Kasumi-1 (cell line): ENCODE measurements at regions not wholly inside any gene's neighbourhood (a gene's known extent, or its start where the extent isn't known, plus 50 kb on each side); places are given as distances from the start of the nearest gene placed in this dataset.
A peak's percentile ranks its signal among the peaks of the same experiment; 100 is the strongest.

Experiments used
- DNase-seq, 2 experiments: peaks; one replicate each; lab custom pipeline; 2025; lab: John Stamatoyannopoulos, UW

DNA sequence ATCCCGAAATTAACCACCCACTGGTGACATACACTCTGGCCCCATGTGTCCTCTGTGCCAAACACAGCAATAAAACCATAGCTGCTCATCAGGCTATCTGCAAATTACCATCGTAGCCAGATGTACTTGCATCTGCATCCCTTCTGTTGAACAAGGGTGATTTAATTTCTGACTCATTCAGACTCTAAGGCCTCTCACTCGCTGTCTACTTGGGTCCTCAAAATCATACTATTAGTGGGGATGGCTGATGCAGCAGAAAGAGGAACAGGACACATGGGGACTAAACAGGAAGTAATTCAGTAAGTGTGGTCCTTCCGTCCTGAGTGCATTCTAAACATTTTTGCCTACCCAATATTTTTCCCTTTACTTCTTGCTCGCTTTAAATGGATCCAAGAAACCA, 2275.0 kb upstream of the PCDH20 start:
- peak; percentile 75 to 82 for DNase-seq

GRCh38 chr13:63684822-63685221, 2269.2 kb upstream of the PCDH20 start:
- no peak for DNase-seq

DNA sequence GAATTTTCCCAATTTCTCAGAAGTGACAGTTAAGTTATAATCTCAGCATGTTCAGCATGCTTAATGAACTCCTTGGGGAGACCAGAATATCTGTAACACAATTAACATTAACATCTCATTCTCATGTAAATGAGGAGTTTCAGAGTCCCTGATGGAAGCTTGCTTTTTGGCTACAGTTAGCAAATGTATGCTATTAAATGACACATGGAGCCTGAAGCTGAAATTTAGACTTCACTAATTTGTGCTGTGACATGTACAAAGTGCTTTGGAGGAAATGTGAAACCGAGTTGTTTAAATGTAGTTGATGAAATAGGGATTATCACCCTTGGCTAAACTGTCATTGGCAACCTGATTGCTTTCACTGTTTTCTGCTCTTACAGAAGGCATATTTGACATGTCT, 2265.1 kb upstream of the PCDH20 start:
- DNase-seq, result no peak

DNA sequence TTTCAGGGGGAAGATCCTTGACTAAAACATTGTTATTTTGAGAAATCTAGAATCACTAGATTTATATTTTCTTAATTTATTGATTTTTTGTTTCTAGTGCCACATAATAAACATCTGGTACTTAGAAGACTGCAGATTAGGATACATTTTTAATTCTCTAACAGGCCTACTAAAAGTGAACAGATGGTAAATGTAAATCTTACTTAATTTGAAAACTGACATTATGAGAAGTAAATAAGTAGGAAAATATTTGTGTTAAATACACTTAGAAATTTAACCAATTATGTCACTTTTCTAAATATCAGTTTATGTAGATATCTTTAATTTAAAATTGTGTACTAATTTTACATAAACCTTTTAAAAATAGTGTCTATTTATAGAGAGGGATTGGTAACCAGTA, 2255.6 kb upstream of the PCDH20 start:
- no peak for DNase-seq

DNA sequence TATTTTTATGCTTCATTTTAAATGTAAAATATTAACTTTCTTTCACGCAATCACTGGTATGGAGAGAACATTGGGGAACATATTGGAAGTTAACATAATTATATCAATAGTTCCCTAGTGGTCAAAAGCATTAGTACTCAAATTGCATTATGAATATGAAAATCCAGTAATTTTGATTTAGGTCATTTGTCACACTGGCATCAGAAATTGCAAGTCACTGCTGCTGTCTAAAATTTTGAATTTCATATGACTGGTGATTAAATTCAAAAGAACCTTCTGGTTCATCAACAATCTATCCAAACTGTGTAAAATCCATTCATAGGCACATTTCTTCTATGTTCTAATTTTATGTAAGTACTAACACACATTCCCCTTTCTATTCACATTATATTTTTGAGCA, 2235.7 kb upstream of the PCDH20 start:
- no peak for DNase-seq

- DNase-seq, result no peak
These were observed 2227.9 kb upstream of the PCDH20 start for GRCh38 chr13:63643543-63643942.

DNA sequence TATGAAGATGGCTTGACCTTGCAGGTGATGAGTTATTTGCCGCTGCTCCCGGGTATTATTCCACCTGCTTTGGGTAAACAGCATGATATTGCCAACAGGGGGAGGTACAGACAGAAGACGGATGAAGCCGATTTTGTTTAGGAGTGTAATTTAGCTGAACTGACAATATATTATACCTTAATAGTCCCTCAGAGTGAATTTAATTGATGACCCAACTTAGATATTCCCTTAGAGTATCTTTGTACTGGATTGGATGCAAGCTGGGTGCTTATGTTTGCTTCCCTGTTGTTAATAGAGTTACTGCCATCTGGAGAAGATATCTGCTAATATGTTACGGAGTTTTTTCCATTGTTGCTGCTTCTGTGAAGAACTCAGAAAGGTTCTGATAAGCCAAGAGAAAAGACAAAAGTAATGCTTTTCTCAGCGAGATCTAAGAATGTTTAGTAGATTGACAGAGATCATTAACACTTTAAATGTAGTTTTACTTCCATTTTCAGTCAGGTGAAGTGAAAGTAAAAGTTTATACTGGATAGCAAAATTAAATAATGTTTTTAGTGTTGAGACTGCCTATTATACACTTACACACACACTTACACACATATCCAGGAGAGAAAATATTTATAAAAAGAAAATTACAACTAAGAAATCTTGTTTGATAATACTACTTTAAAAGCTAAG, 2220.8 kb upstream of the PCDH20 start:
- DNase-seq, result peak in 1 of 2 experiments; percentile 40

DNA sequence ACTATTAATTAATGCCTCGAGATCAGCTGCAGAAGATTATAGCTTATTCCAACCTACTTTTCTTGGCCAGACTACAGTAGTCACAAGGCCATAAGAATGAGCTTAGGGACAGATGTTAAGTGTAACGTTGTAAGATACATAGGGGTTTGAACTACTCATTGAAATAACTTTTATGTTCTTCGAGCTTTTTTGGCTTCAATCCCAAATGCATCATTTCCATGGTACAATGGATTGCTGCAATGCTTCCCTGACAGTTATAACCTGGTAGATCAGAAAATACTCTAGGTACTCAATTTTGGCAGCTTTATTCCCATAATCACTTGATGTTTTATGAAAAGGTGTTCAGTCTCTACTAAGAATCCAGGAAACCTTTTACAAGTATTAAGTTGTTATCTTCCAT, 2216.7 kb upstream of the PCDH20 start:
- DNase-seq, result no peak

DNA sequence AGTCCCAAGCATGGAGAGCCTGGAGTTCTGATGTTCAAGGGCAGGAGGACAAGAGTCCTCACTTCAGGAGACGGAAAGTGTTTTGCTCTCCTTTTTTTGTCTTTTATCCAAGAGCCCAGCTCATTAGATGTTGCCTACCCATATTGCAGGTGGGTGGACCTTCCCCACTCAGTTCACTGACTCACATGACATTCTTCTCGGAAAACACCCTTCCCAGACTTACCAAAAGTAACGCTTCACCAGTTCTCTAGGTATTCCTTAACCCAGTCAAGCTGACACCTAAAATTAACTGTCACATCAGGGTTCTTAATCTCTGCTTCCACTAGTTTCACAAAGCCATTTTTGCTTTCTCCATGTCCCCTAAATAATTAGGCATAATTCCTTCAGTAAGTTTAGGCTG, 2215.4 kb upstream of the PCDH20 start:
- no peak for DNase-seq

DNA sequence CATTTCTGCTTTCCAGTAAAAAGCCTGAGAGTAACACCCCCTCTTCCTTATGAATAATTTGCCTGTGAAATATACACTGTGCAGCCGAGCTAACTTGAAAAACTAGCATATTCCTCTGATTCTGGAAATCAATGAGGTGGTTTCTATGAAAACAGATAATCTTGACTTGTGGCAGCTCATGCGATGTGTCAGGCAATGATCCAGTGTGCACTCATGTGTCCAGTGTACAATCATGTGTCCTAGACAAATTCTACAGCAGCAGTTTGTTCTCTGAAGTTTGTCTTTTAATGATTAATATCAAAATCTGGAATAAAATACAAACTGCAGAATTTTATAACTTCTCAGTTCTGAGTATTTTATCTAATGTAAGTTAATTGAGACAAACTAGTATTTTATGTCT, 2213.9 kb upstream of the PCDH20 start:
- DNase-seq, result no peak

DNA sequence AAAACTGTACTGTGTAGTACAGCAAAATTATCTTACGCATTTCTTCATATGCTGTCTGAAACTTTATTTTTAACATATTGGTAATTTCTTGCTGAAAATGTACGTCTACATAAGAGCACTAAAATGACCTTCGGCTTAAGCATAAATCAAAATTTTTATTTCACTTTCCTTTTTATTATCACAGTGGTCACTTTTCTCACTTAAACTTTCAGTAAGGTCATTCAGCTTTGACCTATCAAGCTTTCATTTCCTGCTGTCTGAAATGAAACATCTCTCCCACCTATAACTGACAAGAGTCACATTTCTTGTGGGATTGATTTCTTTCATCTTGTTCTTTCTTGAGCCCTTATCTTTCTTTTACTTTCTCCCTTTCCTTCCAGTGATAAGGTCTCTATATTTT, 2212.7 kb upstream of the PCDH20 start:
- DNase-seq, result no peak

DNA sequence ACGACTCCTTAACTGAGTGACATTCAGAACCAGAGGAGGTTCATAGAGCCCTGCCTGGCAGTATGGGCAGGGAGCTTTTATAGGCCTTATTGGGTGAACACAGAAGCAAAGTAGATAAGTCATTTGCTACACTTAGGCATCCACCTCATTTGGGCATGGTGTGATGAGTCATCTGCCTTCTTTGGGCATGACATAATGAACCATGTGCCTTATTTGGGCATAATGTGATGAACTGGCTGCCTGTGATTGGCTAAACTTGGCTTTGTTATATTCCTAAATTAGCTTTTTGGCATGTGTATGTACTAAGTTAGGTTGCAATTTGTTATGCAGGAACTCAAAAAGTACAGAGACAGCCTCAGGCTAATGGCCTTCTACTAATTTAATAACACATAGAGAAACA, 2210.2 kb upstream of the PCDH20 start:
- DNase-seq, result no peak

DNA sequence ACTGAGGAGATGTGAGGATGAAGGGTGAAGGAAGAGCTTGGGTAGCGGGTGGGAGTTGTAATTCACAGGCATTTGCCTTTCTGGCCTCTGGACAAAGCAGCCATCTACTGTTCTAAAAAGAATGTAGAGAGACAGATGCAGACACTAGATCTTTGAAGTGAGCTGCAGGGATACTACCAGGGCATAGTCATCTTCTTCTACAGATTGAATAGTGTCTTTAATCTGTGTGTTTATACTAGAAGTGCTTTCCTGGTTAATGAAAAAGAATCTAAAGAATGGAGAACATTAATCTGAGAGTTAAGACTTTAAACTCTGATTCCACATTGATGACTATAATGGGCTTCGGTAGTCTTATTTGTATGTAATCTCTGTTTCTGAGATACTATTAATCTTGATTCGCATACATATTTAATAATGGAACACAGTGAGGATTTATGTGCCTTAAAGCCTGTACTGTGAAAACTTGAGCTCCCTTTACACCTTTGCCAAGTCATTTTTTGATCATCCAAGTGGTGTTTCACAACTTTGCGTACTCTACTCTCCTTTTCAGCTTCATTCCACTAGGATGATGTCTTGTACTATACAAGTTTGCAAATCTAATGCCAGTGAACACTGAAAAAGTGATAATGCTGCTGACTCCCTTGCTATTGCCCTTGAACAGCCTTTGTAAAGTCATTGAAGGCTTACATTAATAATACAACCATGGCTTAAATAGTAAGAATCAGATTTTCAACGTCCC, 2199.4 kb upstream of the PCDH20 start:
- no peak for DNase-seq

DNA sequence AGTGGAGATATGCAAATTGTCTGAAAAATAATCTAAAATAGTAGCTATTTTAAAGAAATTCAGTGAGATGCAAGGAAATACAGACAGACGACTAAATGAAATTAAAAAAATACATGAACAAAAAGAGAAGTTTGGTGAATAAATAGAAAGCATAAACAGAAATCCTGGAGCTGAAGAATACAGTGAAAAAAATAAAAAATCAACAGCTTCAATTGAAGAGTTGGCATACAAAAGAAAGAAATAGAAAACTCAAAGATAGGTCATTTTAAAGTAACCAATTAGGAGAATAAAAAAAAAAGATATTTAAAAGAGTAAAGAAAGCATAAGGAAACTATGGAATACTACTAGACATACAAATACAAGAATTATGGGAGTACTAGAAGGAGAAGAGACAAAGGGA, 2191.5 kb upstream of the PCDH20 start:
- no peak for DNase-seq

DNA sequence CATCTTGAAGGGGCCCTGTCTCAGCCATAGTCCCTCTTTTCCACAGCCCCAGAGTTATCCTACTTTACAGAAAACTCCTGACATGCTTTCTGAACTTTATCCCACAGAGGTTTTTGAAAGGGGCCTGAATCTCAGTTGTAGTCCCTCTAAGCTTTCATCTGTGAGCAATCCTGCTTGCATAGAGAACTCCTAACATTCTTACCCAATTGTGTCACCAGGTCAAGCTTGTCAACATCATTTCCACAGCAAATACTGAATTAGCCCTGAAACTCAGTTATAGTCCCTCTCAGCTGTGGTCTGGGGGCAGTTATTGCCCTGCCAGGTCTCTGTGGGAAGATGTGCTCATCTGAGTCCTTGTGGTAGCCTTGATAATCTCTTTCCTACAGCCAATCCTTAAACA, 2190.3 kb upstream of the PCDH20 start:
- no peak for DNase-seq

DNA sequence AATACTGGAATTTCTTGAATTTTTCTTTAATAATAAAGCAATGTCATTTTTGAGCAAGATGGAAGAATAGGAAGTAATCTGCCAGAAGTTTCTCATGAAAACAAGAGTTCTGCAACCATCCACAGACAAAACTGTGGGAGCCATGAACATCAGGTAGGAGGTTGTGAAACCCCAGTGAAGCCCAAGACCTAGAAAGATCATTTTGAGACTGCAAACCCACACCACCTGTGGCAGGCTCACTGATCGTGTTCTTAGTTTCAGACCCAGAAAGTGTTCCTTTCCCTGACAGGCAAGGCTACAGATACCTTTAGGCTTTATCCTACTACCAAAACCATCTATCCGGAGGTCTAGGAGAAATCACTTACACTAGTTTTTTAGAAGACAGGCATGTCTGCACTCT, 2189.8 kb upstream of the PCDH20 start:
- DNase-seq, result no peak

DNA sequence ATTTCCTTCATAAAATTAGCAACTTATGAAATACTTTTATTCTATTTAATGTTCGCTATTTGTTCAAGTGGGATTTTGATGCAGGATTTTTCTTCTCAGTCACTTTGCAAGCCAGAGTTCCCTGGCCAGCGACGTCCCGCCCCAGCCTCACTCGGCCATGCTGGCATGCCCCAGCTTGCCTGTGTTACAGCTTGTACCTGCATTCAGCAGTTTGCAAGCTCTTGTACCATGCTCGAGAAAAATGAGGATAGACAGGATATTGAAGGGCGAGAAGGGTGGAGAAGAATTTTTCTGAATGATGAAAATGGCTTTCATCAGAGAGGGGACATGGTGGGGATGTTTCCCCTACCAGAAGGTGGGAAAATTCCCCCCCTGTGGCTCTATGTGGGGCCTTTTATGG, 2180.2 kb upstream of the PCDH20 start:
- DNase-seq, result no peak

DNA sequence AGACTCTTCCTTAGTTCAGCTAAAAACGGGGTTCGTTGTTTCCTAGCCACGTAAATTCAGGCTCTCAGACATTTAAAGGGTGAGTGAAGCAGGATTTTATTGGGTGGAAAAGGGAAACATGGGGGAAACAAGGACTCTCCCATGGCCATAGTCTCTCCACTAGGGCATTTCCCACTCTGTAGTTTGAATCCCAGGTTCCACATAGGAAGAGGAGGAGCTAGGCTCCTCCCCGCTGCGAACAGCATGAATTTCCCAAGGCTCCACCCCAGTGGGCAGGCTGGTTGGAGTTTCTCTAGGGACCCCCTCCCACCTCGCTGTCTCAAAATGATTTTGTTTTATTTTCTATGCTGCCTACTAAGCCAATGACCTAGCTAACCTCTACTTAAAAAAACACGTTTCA, 2170.8 kb upstream of the PCDH20 start:
- DNase-seq, result no peak

DNA sequence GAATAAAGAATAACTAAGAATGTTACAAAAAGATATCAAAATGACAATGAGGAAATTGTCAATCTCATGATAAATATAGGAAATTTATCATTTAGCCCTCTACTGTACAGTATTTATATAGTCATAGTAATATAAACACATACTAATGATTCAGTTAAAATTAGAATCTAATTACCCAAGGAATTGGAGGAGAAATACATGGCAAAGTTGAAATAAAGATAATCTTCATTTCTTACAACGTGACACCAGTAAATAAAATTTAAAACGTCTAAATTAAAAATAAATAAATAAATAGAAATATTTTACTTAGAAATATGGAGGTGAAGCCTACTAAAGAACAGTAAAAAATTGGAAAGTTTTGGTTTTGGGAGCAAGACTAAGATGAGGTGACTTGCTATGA, 2163.1 kb upstream of the PCDH20 start:
- no peak for DNase-seq

- DNase-seq, result no peak
These were observed 2151.4 kb upstream of the PCDH20 start for GRCh38 chr13:63567031-63567430.

DNA sequence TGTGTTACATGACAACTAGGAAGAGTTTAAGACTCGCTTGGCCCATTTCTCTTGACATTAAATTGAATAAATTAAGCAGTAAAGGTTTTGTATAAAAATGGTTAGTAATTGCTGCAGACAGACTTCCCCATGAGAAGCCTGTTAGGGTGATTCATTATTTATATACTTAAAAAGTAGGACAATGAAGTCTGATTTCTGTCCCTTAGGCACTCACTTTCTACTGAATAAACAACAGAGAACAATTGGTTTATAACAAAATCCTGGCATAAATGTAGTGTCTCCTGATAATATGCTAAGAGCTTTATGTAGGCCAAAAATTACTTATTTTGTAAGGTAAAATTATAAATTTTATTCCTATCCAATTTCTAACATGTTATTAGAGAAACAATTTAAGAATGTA, 2138.5 kb upstream of the PCDH20 start:
- DNase-seq, result no peak

GRCh38 chr13:63551731-63552130, 2136.1 kb upstream of the PCDH20 start:
- no peak for DNase-seq

DNA sequence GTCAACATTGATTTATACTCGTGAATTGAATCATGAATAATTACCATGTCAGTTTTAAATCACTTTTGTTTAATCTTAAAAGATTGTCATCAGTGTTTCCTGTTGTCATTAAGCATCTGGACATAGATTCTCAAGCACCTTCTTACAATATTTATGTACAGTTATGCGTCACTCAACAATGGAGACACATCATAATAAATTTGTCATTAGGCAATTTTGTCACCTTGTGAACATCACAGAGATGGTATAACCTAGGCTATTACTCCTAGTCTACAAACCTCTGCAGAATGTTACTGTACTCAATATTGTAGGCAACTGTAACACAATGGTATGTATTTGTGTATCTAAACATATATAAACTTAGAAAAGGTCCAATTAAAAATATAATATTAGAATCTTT, 2130.9 kb upstream of the PCDH20 start:
- no peak for DNase-seq

GRCh38 chr13:63542770-63543169, 2127.1 kb upstream of the PCDH20 start:
- no peak for DNase-seq
